ENCODE measurements at regions not wholly inside any gene's neighbourhood (a gene's known extent, or its start where the extent isn't known, plus 50 kb on each side); places are given as distances from the start of the nearest gene placed in this dataset.

DNA sequence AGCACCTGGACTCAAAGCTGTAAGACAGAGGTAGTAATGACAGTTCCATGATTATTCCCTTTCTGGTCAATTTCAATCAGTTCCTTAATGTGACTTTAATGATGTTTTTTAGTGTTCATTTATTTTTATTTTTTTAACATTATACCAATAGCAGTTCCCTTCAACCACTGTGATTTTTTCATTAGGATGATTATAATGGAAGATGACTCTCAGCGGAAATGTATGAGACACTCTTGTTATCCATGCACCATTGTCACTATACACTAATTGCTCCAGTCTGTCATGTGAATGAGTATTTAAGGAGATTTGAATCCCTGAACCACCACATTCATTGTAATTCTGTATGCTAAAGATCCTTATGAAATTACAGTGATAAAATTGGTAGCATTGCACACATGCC lies 2102.3 kb upstream of the AGA start:
- no peak overlapping the region for H2BK5ac ChIP-seq (ENCODE audit: low read depth, low read length, poor library complexity, severe bottlenecking)
- dilution Hi-C loops (cut with HindIII; ENCODE audit: low sequenced_read_pairs, unreplicated experiment): no loop called here
- intact Hi-C loops (cut with micrococcal nuclease): no loop called here

More for the DNA sequence above, 2102.3 kb upstream of the AGA start:
- ATAC-seq (ENCODE audit: low read depth) (no peak), DNase-seq (no peak)
- no peak overlapping the region for H3K18ac ChIP-seq (ENCODE audit: low read depth, low read length)
- H2BK20ac ChIP-seq (ENCODE audit: low read depth, low read length): no peak overlapping the region
- H2AFZ ChIP-seq (replicated peaks; ENCODE audit: low read length, poor library complexity): no peak overlapping the region
- no TSS peak for BruUV-seq (replicated peaks)
- no peaks in the 10 kb centered on the region for H3K36me3 ChIP-seq (ENCODE audit: control insufficient read depth, insufficient read depth, low read length)
- no peak overlapping the region for H2BK15ac ChIP-seq (ENCODE audit: low read depth, low read length)
- H3K56ac ChIP-seq (ENCODE audit: extremely low read depth, insufficient read depth, low read length): no peak overlapping the region
- no peak overlapping the region for H3K4me2 ChIP-seq (ENCODE audit: low read depth, low read length)
- no peak overlapping the region for H3K4me3 ChIP-seq (ENCODE audit: insufficient read depth, low read depth, low read length)
- H3K79me1 ChIP-seq (ENCODE audit: low read depth in 1 of 2, low read length in 2 of 2): no peaks in the 10 kb centered on the region
- no peak overlapping the region for H2AK9ac ChIP-seq (replicated peaks; ENCODE audit: low read depth, low read length, poor library complexity)
- H3K9me1 ChIP-seq (ENCODE audit: insufficient read depth, low read length): no peaks in the 10 kb centered on the region
- no peaks in the 10 kb centered on the region for H3K9me3 ChIP-seq (ENCODE audit: control insufficient read depth, insufficient read depth, low read length)
- H3K27ac ChIP-seq (ENCODE audit: insufficient read depth, low read length): no peak overlapping the region
- no peak overlapping the region for H3K9ac ChIP-seq (ENCODE audit: low read depth, low read length)
- no peak overlapping the region for H3K23ac ChIP-seq (ENCODE audit: low read depth, low read length)
- WGBS, 2 experiments (ENCODE audit: extremely low coverage in 2 of 2, insufficient read length in 1 of 2): no CpG with 5 or more reads among the region's 1 CpG
- no peak overlapping the region for H4K91ac ChIP-seq (ENCODE audit: insufficient read depth, low read depth, low read length)
- in situ Hi-C loops (cut with MboI; ENCODE audit: low sequenced_read_pairs): no loop called here
- TF ChIP-seq, protein P1, sequence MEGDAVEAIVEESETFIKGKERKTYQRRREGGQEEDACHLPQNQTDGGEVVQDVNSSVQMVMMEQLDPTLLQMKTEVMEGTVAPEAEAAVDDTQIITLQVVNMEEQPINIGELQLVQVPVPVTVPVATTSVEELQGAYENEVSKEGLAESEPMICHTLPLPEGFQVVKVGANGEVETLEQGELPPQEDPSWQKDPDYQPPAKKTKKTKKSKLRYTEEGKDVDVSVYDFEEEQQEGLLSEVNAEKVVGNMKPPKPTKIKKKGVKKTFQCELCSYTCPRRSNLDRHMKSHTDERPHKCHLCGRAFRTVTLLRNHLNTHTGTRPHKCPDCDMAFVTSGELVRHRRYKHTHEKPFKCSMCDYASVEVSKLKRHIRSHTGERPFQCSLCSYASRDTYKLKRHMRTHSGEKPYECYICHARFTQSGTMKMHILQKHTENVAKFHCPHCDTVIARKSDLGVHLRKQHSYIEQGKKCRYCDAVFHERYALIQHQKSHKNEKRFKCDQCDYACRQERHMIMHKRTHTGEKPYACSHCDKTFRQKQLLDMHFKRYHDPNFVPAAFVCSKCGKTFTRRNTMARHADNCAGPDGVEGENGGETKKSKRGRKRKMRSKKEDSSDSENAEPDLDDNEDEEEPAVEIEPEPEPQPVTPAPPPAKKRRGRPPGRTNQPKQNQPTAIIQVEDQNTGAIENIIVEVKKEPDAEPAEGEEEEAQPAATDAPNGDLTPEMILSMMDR (conservative IDR thresholded peaks at IDR 0.05; ENCODE audit: low read depth, low read length): no peak
- TF ChIP-seq POLR2A (IDR thresholded peaks at IDR 0.05; ENCODE audit: low read depth, low read length) (no peak), CEBPB (IDR thresholded peaks at IDR 0.05; ENCODE audit: low read depth, low read length) (no peak), FOS (IDR thresholded peaks at IDR 0.05; ENCODE audit: low read depth, low read length) (no peak), BHLHE40 (IDR thresholded peaks at IDR 0.05; ENCODE audit: low read depth, low read length) (no peak), SMC3 (IDR thresholded peaks at IDR 0.05; ENCODE audit: low read depth, low read length) (no peak), MAFK (IDR thresholded peaks at IDR 0.05; ENCODE audit: low read depth, low read length) (no peak), MXI1 (IDR thresholded peaks at IDR 0.05; ENCODE audit: borderline replicate concordance, low read depth, low read length) (no peak), RCOR1 (IDR thresholded peaks at IDR 0.05; ENCODE audit: insufficient replicate concordance, low read length) (no peak), RAD21 (IDR thresholded peaks at IDR 0.05; ENCODE audit: low read length) (no peak), CHD1 (IDR thresholded peaks at IDR 0.05; ENCODE audit: low read depth, low read length) (no peak)
- TF ChIP-seq, protein P2, sequence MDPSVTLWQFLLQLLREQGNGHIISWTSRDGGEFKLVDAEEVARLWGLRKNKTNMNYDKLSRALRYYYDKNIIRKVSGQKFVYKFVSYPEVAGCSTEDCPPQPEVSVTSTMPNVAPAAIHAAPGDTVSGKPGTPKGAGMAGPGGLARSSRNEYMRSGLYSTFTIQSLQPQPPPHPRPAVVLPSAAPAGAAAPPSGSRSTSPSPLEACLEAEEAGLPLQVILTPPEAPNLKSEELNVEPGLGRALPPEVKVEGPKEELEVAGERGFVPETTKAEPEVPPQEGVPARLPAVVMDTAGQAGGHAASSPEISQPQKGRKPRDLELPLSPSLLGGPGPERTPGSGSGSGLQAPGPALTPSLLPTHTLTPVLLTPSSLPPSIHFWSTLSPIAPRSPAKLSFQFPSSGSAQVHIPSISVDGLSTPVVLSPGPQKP (IDR thresholded peaks at IDR 0.05; ENCODE audit: borderline replicate concordance, low read depth, low read length): no peak
- TF ChIP-seq, protein P3, sequence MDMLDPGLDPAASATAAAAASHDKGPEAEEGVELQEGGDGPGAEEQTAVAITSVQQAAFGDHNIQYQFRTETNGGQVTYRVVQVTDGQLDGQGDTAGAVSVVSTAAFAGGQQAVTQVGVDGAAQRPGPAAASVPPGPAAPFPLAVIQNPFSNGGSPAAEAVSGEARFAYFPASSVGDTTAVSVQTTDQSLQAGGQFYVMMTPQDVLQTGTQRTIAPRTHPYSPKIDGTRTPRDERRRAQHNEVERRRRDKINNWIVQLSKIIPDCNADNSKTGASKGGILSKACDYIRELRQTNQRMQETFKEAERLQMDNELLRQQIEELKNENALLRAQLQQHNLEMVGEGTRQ (IDR thresholded peaks at IDR 0.05; ENCODE audit: low read depth, low read length): no peak
- ChIA-PET POLR2A (ENCODE audit: unreplicated experiment) (no interaction called here), CTCF (no interaction called here)
- H3K4ac ChIP-seq (ENCODE audit: low read depth, low read length): no peak overlapping the region
- no peak overlapping the region for H4K8ac ChIP-seq (ENCODE audit: low read depth in 2 of 2, low read length in 2 of 2)
- no peaks in the 10 kb centered on the region for H3K27me3 ChIP-seq (ENCODE audit: control insufficient read depth, insufficient read depth, low read length)
- H3K14ac ChIP-seq (replicated peaks; ENCODE audit: low read depth, low read length): no peak overlapping the region
- H3K4me1 ChIP-seq (ENCODE audit: control insufficient read depth, insufficient read depth, low read length): no peaks in the 10 kb centered on the region
- H2AK5ac ChIP-seq (ENCODE audit: low read depth, low read length): no peak overlapping the region
- no peaks in the 10 kb centered on the region for H4K20me1 ChIP-seq (ENCODE audit: insufficient read depth, low read length)
- no peak overlapping the region for H2BK120ac ChIP-seq (ENCODE audit: low read depth, low read length)
- no peak overlapping the region for H4K5ac ChIP-seq (ENCODE audit: low read depth, low read length)

All from IMR-90 (cell line).